Limb (tissue), 2 donors: ENCODE measurements at regions not wholly inside any gene's neighbourhood (a gene's known extent, or its start where the extent isn't known, plus 50 kb on each side); places are given as distances from the start of the nearest gene placed in this dataset.
"Not testable (repeated sequence)": the region's sequence is repeated elsewhere in the genome, so short reads cannot be mapped to it uniquely, and the experiment has no call there.

Source experiments
- DNase-seq, 2 donors: peaks; one replicate each; pipeline ENCODE4 v3.0.0-alpha.2; 2016; ENCODE audit errors: extremely low spot score in 2 of 2

DNA sequence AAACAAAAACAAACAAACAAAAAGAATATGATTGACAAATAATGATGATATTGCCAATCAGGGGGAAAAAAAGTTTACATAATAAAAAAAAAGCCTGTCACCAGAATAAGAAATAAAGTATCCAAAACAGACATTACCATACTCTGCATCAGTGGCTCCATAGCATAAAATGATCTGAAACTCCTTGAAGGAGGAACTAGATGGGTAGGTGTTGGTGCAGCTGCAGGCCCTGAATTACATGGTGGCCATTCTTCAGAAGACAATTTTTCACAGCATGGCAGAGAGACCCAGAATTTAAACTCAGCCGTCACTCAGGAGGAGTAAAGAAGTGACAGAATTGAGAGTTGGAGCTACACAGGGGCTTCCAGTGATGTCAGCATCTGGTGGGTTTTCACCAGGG is 60.2 kb downstream of the GLUL start:
- DNase-seq, result no peak

DNA sequence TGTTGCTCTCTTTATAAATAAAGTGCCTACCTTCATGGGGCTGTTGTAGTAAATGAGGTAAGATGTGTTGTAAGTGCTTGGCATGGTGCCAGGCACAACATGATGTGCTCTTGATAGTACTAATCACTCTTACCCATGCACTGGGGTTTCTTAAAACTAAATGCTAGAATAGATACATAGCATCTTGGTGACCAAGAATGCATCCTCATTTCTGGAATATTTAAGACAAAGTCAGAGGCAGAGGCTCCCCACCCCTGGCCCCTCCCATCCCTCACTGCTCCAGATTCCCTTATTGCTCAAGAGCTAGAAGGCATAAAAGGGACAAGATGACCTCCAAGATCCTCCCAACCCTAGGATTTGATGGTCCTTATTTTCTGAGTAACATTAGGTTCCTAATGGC is 61.3 kb downstream of the GLUL start:
- DNase-seq, result no peak

DNA sequence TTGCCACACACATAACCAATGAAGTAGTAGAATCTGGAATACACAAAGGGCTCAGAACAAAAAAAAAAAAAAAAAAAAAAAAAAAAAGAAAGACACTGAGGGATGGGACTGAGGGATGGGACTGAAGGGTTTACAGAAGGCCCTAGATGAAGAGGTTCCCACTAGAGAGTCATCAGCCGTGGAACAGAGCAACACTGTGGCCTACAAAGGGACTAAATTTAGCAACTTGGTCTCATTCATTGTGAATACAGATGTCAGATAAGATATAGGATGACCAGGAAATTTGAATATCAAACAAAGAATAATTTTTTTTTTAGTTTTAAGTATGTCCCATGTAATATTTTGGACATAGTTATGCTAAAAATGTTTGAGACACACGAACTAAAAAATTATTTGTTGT is 62.1 kb downstream of the GLUL start:
- no peak for DNase-seq

- no peak for DNase-seq
These were observed 63.0 kb downstream of the GLUL start for GRCh38 chr1:182328591-182328990.

- DNase-seq, result no peak
These were observed 66.3 kb downstream of the GLUL start for GRCh38 chr1:182325339-182325738.

GRCh38 chr1:182321532-182321931 is 70.1 kb downstream of the GLUL start:
- not testable (repeated sequence) for DNase-seq

- peak in 1 of 2 donors; percentile 75 for DNase-seq
These were observed 73.9 kb downstream of the GLUL start for GRCh38 chr1:182317611-182318161.

DNA sequence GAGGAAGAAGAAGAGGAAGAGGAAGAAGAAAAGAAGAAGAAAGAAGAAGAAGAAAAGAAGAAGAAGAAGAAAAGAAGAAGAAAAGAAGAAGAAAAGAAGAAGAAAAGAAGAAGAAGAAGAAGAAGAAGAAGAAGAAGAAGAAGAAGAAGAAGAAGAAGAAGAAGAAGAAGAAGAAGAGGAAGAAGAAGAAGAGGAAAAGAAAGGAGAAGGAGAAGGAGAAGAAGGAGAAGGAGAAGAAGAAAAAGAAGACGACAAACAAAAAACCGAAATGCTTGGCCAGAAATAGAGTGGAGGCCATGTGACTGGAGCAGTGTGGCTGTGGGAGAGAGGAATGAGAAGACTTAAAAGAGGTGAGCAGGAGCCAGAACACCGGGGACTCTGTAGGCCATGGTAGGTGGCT is 75.1 kb downstream of the GLUL start:
- not testable (repeated sequence) for DNase-seq

- DNase-seq, result no peak
These were observed 76.4 kb downstream of the GLUL start for GRCh38 chr1:182315167-182315556.

DNA sequence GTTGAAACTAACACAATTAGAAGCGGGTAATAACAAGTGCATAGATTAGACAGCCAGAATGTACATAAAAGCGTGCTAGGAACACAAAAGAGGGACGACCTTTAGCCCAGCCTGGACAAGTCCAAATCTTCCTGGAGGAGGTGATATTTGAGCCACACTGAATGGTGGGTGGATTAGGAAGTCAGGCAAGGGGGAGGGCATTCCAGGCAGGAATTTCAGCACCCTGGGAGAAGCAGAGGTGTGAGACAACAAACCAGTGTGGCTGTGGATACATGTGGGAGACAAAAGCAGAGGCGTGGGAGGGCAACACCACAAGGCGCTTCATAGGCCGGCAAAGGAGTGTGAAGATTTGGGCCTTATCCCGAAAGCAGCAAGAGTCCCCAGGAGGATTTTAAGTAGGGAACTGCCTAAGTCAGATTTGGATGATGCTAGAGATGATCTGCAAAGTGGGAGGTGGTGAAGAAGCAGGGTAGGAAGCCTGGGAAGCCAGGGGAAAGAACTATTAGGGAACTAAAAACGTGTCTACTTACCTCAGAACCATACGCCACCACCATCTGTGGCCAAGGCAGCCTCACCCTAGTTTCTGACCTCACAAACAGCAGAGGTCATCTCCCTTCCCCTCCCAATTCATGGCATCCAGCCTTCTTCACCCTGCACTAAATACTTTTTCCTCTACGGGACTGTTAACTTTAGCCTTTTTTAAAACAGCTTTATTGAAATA is 81.8 kb downstream of the GLUL start:
- no peak for DNase-seq

- DNase-seq, result no peak
These were observed 82.8 kb downstream of the GLUL start for GRCh38 chr1:182308826-182309225.

DNA sequence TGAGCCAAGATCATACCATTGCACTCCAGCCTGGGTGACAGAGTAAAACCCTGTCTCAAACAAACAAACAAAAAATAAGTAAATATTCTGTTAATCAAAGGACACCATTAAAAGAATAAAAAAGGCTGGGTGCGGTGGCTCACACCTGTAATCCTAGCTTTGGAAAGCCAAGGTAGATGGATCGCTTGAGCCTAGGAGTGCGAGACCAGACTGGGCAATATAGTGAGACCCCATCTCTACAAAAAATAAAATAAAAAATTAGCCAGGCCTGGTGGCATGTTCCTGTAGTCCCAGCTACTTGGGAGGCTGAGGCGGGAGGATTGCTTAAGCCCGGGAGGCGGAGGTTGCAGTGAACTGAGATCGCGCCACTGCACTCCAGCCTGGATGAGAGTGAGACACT is 84.1 kb downstream of the GLUL start:
- not testable (repeated sequence) for DNase-seq

DNA sequence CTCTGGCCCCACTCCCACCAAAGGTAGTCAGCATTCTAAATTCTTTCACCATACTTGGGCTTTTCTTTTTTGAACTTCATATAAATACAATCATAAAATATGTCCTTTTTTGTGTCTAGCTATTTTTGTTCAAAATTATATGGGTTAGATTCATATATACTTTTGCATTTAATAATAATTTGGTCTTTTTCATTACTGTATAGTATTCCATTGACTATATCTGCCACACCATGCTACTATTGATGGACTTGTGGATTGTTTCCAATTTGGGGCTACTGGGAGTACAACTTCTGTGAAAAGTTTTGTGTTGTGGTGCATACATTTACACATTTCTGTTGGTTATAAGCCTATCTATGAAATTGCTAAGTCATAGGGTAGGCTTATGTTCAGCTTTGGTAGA is 85.7 kb downstream of the GLUL start:
- no peak for DNase-seq

DNA sequence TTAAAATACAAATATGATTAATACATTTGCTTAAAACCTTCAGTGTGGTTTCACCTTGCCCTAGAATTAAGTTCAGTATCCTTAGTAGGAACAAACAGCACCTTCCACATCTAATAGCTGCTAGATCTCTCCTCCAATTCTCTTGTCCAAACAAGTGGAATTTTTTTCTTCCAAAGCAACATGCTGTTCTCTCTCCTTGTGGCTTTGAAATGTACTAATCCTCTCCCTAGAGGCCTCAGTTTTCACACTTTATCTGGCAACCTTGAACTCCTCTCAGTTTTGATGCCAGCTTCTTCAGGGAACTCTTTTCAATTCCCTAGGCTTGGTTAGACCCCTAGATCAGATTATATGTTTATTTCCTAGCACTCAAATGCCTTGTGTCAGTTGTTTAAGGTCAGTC is 87.0 kb downstream of the GLUL start:
- no peak for DNase-seq

- no peak for DNase-seq
These were observed 87.4 kb downstream of the GLUL start for GRCh38 chr1:182304218-182304617.

DNA sequence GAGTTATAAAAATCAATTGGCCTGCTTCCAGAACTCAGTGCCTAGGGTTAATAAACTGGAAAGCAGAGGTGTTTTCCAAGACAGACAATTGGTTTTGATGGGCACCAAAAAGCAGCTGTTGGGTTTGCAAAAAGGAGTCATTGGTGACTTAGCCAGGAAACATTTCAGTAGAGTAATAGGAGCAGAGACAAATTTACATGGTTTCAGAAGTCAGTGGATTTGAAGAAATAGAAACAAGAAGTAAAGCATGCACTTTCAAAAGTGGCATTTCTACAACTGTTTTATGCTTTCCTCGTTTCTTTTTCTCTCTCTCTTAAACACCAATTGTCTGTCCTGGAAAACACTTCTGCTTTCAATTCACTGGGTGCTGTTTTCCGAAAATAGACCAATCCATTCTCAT is 87.8 kb downstream of the GLUL start:
- no peak for DNase-seq

GRCh38 chr1:182301467-182302198 is 90.0 kb downstream of the GLUL start:
- DNase-seq, result peak in 1 of 2 donors; percentile 36

DNA sequence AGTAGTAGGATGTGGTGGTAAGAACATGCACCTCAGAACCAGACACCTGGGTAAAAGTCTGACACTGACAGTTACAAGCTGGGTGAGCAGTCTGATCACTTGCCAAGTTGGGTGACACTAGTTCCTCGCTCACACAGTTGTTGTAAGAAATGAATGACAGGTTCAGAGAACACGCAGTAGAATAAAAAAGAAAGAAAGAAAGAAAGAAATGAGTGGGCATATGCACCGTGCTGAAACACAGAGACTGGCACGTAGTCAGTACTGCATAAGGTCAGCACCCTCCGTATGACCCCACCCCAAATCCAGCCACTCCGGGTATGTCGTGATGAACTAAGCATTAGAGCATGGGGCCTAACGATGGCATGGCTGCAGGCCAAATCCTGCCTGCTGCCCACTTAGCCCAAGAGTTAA is 90.6 kb downstream of the GLUL start:
- no peak for DNase-seq

- DNase-seq, result peak; percentile 42 to 44
These were observed 91.6 kb downstream of the GLUL start for GRCh38 chr1:182299728-182300616.

GRCh38 chr1:182299054-182299727 is 92.4 kb downstream of the GLUL start:
- DNase-seq, result not testable (repeated sequence)

DNA sequence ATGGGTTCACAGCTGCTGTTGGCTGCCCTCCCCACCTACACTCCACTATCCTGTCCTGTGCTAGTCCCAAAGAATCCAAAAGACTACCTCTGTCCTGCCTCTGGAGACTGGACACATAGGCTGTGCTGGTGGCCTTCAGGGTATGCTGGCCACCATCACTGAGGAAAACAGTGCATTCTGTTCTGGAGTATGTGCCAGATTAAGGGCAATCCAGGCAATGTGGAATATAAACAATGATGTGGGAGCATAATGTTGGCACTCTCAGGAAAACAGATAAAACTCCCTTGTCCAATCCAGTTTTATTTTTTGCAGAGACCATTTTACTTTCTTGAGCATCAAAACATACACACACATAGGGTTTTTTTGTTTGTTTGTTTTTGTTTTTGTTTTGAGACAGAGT is 94.3 kb downstream of the GLUL start:
- no peak for DNase-seq
